DMS153 (cell line): ENCODE measurements at regions not wholly inside any gene's neighbourhood (a gene's known extent, or its start where the extent isn't known, plus 50 kb on each side); places are given as distances from the start of the nearest gene placed in this dataset.
A peak's percentile ranks its signal among the peaks of the same experiment; 100 is the strongest.

Experiments used
- DNase-seq: peaks from one replicate; lab custom pipeline; 2025; lab: John Stamatoyannopoulos, UW

DNA sequence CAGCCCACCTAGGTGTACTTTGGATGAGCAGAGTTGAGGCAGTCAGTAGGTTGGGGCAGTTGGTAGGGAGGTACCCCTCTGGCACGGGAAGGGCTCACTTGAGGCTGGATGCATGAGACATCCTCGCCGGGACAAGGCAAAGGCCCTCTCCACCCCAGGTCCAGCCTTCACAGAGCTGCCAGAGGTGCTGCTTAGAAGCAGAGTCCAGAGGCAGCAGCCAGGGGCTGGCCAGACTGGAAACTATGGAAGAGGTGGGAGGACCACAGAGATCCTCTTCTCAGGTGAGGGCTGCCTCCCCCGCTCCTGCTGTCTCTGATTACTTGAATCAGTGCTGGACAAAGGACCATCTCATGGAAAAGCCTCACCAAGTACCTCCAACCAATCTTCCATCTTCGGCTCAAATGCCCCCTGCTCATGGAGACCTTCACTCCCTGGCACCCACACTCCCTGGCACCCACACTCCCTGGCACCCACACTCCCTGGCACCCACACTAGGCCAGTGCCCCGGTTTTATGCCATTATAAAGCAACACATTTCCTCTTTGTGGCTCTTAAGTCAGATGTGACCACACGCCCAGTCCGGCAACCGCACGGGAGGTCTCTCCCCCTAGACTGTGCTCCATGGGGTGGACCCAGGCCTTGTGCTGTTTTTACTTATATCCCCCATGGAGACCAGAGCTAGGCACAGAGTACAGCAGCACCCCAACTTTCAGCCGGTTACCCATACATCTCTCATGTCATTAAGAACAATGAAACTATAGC, 100.1 kb downstream of the YTHDF1 start:
- no peak for DNase-seq

DNA sequence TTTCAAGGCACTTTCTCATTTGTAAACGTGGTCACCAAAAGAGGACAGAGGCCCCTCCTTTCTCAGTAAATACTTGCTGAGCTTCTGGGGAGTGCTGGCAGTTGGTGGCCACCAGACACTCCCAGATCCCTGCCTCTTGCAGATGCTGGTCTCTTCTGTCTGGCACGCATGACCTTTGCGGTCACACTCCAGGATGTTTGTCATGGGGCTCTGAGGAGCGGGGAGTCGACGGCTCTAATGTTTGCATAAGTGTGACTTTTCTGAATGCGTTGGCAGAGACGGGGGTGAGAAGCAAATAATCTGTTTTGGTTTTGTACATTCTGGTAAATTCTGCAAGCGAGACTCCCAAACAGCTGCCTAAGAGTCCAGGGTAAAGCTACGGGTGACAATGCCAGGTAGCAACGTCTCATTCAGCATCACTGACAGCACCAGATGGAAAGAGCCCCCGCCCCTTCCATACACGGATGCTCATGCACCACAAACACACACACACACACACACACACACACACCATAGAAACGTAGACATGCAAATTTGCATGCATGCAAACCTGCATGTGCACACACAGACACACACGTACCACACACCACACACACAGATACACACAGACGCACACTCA, 101.1 kb downstream of the YTHDF1 start:
- DNase-seq = peak; percentile 47

DNA sequence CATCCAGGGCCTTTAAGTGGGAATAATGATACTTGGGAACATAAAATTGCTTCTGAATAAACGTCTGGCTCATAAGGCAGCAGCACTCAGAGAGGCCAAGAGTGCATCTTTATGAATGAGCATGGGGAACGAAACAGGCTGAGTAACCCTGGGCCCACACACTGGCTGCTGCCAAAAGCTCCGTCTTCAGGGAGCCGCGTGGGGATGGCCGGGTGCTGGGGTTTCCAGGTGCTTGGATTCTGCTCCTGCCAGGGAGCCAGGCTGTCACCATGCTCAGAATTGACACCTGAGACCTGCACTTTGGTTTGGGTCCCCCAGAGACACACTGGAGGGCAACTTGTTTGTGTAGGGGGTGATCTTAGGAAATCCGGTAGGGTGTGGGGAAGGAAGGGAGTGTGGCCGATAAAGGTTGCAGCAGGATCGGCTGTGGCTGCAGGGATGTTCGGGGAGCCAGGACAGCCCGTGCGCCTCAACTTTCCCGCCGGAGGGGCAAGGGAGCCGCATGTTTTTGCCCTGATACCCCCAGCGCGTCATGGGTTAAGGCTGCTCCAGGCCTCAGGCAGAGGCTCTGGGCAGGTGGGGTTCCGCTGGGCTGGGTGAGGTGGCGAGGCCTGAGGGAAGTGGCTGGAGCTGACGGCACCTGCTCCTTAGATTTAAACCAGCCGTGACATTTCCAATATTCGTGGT, 101.8 kb downstream of the YTHDF1 start:
- no peak for DNase-seq

DNA sequence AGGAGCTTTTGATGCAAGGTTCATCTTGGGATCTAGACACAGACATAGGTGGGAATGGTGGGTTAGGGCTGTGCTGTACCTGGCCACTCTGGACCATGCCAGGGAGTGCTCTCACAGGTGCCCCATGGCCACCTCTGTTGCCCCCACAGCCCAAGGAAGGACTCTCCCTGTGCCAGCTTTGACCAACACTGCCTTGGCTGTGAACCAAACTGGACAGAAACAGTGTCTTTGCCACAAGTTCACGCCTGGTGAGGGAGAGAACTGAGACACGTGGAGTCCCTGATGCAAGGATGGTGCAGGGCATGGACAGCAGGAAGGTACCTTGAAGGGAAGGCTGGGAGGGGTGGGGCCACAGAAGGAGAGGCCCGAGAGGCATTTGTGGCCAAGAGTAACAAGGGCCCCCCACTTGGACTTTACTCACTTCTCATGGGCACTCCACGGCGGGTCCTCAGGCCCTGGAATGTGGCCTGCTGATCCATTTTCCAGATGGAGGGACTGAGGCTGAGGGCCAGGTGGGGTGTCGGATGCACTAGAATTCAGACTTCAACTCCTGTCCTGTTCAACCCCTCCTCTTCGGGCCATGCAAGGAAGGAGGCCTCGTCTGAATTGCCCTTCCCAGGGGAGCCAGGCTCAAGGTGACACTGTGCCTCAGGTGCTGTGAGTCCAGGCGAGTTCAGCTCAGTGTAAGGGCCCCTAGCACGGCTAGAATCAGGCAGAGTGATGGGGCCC, 103.3 kb downstream of the YTHDF1 start:
- no peak for DNase-seq

DNA sequence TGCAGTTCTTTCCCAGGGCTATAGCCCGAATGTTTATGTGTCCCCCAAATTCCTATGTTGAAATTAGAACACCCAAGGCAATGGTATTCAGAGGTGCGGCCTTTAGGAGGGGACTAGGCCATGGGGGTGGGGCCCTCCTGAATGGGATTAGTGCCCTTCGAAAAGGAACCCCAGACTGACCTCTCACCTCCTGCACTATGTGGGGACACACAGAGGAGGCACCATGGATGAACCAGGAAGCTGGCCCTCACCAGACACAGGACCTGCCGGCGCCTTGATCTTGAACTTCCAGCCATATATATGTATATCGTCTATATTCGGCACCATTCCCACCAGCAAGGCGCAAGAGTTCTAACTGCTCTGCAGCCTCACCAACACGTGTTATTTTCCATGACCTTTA, 101.5 kb upstream of the BHLHE23 start:
- DNase-seq = no peak

DNA sequence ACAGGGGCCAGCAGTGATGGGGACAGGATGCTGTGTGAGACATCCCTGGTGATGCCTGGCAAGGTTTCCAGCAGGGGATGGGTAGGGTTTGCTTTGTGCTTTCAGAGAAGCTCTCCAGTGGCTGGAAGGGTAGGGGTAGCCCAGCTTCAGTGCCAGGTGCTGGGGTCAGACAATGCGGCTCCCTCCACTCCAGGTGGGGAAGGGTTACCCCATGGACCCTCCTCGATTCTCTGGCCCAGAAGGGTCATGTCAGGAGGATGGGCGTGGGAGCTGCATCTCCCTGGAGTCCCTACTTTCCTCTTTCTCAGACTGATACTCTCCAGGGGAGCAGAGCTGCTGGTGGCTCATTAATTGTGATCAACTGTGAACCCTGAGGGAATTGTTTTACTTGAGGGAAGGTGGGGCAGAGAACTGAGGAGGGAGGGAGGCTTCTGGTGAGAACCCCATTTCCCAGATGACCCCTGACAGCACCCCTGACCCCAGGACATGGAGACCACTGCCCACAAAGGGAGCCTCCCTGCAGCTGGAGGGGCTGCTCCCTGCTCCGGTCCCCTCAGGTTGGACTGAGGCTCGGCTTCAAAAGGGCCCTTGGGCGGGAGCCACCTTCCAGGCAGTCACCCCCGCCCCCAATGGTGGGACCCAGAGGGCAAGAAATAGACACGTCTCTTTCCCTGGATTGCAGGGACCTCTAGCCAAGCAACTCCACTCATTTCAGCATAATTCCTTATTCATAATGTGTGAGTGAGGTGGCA, 100.9 kb upstream of the BHLHE23 start:
- DNase-seq = no peak

DNA sequence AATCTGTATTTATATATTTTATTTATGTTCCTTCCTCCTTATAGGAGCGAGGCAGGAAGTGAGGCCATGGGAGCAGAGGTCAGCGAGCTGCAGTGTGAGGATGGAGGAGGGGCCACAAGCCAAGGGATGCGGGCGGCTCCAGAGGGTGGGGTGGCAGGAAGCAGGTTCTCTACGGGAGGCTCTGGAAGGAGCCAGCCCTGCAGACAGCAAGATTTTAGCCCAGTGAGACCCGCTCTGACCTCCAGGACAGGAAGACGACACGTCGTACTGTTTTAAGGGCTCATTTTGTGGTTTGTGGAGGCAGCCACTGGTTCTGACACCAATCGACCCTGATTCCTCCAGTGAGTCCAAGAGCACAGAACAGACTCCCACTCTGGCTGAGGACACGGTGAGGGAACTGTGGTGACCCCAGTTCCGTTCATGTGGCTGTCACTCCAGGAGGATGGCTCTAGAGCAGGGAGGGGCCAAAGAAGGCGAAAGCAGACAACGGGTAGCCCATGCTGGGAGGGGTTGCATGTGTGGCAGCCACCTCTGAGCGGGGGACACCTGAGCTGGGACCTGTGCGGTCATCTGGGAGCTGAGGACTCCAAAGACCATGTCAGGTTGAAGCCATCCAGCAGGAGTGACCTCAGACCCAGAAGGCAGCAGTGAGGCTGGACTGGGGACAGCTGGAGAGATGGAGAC, 100.1 kb upstream of the BHLHE23 start:
- DNase-seq = no peak

DNA sequence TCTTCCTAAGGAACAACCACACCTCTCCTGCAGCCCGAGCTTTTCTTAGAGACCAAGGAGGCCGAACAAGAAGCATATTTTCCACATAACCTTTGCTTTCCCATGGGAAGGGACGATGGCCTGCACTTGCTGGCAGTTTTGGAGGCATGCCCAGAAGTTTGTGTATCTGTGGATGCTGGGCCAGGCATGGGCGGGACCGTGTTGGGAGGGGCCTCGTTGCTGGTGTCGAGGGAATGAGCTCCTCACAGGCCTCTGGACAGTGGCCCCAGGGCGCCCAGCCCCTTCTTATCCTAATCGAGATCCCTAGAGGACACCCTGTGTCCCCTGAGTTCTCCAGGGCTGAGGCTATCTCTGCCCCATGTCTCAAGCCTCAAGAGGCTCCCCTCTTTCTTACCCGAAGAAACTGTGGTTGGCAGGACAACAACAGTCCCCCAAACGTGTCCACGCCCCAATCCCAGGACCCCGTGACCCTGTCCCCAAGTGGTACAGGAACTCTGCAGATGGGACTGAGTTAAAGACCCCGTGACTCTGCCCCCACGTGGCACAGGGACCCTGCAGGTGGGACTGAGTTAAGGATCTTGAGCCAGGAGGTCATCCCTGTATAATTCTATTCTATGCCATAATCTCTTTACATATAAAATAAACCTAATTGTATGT, 99.5 kb upstream of the BHLHE23 start:
- no peak for DNase-seq

DNA sequence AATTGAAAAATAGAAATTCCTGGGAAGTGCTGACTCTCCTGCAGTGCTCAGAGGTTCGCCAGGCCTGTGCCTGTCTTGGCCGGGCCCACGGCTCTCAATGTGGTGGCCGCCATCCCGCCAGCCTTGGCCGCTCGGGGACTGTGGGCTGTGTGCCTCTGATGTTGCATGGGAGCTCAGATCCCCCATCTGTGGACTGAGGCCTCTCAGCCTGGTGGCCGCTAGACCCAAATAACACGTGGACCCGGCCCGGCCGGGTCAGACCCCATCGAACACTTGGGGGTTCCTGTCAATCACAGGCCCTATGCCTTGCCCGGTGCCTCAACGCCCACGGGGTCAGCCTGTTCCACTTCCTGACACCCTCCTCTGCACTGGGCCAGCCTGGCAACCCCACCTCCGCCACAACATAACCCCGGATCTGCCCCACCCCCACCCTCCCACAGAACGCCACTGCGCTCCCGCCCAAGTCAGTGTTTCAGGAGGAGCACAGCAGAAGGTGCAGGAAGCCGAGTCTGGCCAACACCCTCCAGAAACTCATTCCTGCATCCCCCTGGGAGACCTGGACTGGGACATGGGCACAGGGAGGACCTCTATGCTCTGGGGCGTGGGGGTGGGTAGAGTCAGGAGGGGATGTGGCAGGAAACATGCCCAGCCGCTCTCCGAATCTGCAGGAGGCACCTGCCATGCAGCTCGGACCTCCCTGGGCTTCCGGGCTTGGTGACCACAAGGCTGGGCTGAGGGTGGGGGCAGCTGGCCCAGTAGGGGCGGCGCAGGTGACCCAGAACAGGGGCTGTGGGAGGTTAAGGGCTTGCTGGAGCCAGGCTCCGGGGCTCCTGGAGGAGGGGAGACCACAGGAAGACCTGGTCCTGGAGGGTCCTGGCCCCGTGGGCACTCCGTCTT, 98.7 kb upstream of the BHLHE23 start:
- no peak for DNase-seq

DNA sequence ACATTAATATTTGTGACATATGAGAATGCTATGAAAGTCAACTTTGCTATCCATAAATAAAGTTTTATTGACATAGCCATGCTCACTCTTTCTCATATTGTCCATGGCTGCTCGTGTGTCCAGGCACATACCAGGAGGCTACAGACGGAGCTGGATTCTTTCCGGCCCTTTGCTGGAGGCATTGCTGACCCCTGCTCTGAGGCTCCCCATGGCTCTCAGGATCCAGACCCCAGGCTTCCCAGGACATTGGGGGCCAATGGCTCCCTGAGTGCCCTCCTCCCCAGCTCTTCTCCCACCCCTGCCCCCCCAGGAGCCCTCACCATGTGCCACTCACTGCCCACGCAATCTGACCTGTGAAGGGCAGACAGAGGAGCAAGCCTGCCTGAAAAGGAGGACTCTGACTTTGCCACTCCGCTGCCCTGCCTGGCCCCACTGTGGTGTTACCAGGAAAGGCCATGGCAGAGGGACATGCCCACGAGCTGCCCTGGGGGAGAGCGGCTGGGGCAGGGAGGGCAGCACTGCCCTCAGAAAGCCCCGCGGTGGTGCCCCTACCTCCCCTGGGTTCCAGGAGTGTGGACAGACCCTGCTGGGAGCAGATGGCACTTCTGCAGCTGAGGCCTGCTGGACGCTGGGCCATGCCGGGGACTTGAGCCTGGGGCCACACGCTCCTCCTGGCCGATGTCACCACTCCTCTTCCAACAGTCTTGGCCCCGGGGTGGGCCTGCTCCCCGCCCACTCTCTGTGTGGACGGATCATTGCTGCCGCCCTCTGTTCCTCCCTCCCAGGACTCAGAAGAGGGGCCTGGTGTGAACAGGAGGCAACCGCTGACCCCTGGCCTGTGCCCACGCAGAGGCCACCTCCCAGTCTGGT, 97.8 kb upstream of the BHLHE23 start:
- no peak for DNase-seq

DNA sequence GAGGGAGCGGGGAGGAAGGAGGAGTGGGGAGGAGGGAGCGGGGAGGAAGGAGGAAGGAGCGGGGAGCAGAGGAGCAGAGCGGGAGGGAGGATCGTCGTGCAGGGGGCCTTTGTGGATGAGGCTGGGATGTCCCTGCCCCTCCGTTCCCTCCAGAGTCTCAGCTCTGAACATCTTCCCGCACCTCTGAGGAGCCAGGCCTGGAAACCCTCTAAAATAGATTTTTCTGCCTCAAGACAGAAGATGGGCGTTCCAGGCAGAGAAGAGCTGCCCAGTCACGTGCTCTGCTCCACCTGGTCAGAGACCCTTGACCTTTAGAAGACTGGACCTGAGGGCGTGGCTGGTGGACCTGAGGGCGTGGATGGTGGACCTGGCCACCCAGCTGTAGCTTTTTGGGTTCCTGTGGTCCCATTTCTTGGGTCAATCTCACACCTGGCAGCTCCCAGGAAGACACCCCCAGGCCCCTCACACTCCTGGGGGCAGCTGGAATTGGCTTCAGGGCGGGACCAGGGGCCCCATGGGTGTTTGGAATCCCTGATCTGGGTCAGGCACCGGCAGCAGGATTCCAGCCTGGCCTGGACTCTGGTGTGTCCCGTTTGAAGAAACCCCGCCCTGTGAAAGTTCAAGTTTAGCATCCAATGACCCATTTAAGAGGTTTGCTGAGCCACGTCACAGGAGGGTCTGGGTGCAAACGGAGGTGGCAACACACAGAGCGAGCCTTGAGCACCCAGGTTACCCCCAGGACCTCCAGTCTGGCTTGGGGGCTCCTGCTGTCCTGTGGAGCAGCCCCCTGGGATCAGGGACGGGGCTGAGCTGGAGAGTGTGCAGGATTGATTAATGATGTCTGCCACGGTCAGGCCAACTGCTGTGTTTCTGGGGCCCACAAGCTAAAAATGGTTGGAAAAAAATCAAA, 96.9 kb upstream of the BHLHE23 start:
- no peak for DNase-seq

DNA sequence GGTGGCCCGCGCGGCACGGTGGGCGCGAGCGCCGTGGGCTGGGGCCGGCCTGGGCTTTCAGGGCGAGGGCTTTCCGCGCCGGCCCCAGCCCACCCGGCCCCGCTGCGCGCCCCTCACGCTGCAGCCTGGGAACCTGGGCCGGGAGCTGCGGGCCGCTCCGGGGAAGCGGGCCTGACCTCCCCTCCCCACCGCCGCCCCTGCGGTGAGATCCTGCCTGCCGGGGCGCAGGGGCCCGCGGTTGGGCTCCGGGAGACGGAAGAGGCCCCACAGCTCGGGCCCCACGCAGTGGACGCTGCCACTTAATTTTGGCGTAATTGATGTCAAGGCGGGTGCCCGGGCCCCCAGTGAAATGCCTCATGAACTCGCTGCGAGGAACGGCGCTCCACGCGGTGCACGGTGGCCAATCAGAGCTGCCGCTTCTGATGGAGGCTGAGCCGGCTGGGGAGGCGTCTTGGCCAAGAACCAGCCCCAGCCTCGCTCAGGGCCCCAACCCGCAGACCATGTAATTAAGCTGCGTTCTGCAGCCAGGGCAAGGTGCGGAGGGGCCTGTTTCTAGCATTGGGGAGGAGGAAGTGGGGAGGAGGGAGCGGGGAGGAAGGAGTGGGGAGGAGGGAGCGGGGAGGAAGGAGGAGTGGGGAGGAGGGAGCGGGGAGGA, 96.1 kb upstream of the BHLHE23 start:
- no peak for DNase-seq

DNA sequence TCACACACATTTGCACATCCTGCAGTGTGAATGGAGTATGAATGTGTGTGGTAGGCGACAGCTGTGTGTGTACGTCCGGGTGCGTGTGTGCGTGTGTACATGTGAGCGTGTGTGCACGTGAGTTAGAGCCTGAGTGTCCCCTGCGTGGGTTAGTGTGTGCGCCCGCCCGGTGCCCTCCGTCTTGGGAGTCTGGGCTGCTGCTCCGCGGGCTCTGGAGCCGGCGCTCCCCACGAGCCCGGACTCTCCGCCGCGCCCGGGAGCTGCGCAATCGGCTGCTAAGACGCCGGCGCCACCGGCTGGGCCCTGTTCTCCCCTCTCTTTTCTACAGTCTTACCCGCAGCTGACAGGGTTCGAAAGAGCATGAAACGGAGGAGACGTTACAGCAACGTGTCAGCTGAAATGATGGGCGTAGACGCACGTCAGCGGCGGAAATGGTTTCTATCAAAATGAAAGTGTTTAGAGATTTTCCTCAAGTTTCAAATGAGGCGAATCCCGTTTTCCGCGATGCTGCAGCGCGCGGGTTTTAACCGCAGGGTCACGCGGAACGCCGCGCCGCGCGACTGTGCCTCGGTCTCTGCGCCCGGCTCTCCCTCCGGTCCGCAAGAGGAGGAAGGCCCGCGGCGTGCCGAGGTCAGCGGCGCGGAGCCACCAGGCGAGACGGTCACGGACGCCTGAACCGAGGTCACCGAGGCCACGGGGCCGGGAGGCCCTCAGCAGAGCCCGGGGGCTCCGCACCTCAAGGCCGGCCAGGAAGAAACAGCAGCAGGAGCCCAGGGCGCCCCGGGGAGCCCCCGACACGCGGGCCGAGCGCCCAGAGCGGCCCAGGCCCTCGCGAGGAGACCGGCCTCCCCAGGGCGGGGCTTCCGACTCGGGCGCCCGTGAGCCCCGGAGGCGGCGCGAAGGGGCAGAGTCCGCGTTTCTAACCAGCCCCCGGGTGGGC, 95.3 kb upstream of the BHLHE23 start:
- peak; percentile 48 for DNase-seq

DNA sequence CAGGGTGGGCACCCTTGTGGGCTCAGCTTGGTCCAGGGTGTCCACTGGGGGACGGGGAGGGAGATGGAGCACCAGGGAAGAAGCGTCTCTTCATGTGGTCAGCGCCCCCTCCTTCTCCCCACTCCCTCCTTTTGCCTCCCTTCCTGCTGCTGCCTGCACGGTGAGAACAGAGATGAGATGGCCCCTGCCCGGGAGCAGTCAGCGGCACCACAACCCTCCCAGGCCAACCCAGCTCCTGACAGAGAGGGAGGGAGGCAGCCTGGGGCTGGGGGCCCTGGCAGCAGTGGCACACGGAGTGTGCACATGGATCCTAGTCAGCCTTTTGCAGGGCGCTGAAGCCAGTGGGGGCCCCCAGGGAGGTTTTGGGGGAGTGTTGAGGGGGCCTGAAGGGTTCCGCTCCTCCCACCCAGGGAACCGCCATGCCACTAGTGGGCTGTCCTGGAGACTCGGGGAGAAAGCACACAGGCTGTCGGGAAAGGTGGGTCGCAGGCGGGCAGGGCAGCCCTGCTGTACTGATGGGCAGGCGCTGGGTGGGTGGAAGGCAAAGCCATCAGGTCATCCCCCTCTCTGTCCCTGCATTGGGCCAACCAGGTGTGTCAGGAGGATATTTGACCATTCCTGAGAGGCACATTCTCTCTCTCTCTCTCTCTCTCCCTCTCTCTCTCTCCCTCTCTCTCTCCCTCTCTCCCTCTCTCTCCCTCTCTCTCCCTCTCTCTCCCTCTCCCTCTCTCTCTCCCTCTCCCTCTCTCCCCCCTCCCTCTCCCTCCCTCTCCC, 94.3 kb upstream of the BHLHE23 start:
- DNase-seq = no peak
